SU-DHL-6 (cell line): ENCODE measurements at regions not wholly inside any gene's neighbourhood (a gene's known extent, or its start where the extent isn't known, plus 50 kb on each side); places are given as distances from the start of the nearest gene placed in this dataset.

Experiments used
- H2AFZ ChIP-seq: fragments of 200-600 bp; sonication (generic); 2 replicates; pipeline ENCODE4 v1.6.1; 2014; ENCODE audit warnings: low read depth, mild to moderate bottlenecking, moderate library complexity, mixed read lengths, antibody characterized with exemption, low read length; ENCODE audit not compliant: severe bottlenecking
- H3F3A ChIP-seq: fragments of 200-600 bp; shearing (Covaris generic); 2 replicates; pipeline ENCODE4 v1.6.0; 2016; ENCODE audit warnings: antibody characterized with exemption, mild to moderate bottlenecking; ENCODE audit not compliant: insufficient read depth
- H3K27ac ChIP-seq: fragments of 200-600 bp; sonication (generic); 2 replicates; pipeline ENCODE4 v1.5.1; 2016; ENCODE audit warnings: low read depth, mild to moderate bottlenecking, low read length, moderate library complexity, mixed read lengths
- H3K27me3 ChIP-seq: fragments of 200-600 bp; sonication (generic), shearing (Covaris generic); 2 replicates; pipeline ENCODE4 v1.6.0; 2014; ENCODE audit warnings: mild to moderate bottlenecking, low read length
- H3K36me3 ChIP-seq: fragments of 200-600 bp; sonication (generic); 2 replicates; pipeline ENCODE4 v1.6.1; 2014; ENCODE audit warnings: mild to moderate bottlenecking, low read length, mixed read lengths
- H3K4me2 ChIP-seq: fragments of 300-600, 200-600 bp; shearing (Covaris generic), sonication (generic); 2 replicates; pipeline ENCODE4 v1.6.0; 2014; ENCODE audit warnings: low read length, low read depth, mild to moderate bottlenecking; ENCODE audit not compliant: poor library complexity, severe bottlenecking
- H3K4me3 ChIP-seq: fragments of 200-600 bp; sonication (generic); 2 replicates; pipeline ENCODE4 v1.5.1; 2014; ENCODE audit warnings: antibody characterized with exemption, low read length, mild to moderate bottlenecking, mixed read lengths; ENCODE audit not compliant: insufficient read depth, poor library complexity, severe bottlenecking
- H3K79me2 ChIP-seq: fragments of 200-600 bp; sonication (generic); 2 replicates; pipeline ENCODE4 v1.6.1; 2014; ENCODE audit warnings: mild to moderate bottlenecking, low read length, moderate library complexity; ENCODE audit not compliant: insufficient read depth
- H3K9ac ChIP-seq: fragments of 200-600 bp; sonication (generic); 2 replicates; pipeline ENCODE4 v1.7.0; 2014; ENCODE audit warnings: mild to moderate bottlenecking, low read length
- H3K9me2 ChIP-seq: fragments of 200-600 bp; sonication (generic); replicated peaks from 2 replicates; pipeline ENCODE4 v1.6.1; 2014; ENCODE audit warnings: low read length; ENCODE audit not compliant: insufficient read depth
- H3K9me3 ChIP-seq: fragments of 200-600 bp; sonication (generic); 2 replicates; pipeline ENCODE4 v1.6.1; 2014; ENCODE audit warnings: low read length, mixed read lengths; ENCODE audit not compliant: insufficient read depth
- H4K20me1 ChIP-seq: fragments of 200-600 bp; sonication (generic); 2 replicates; pipeline ENCODE4 v1.6.1; 2014; ENCODE audit warnings: low read depth, mild to moderate bottlenecking, antibody characterized with exemption, low read length, moderate library complexity, mixed read lengths
- EZH2phosphoT487 ChIP-seq: fragments of 200-600 bp; sonication (generic), shearing (Covaris generic); conservative IDR thresholded peaks from 2 replicates; pipeline ENCODE4 v1.6.1; 2018; ENCODE audit warnings: mild to moderate bottlenecking, antibody characterized with exemption, low read length, moderate library complexity, mixed read lengths
- TF ChIP-seq, protein P1 (sequence below): fragments of 200-600 bp; sonication (generic); IDR thresholded peaks from one replicate; pipeline ENCODE4 v1.5.1; 2017; ENCODE audit warnings: antibody characterized with exemption, mild to moderate bottlenecking, low read length, moderate library complexity; ENCODE audit not compliant: insufficient read depth, poor library complexity, severe bottlenecking

- no peaks in the 10 kb centered on the region for H3K36me3 ChIP-seq
- no peak overlapping the region for H3K4me3 ChIP-seq
- no peaks in the 10 kb centered on the region for H3K79me2 ChIP-seq
- TF ChIP-seq, protein P1, sequence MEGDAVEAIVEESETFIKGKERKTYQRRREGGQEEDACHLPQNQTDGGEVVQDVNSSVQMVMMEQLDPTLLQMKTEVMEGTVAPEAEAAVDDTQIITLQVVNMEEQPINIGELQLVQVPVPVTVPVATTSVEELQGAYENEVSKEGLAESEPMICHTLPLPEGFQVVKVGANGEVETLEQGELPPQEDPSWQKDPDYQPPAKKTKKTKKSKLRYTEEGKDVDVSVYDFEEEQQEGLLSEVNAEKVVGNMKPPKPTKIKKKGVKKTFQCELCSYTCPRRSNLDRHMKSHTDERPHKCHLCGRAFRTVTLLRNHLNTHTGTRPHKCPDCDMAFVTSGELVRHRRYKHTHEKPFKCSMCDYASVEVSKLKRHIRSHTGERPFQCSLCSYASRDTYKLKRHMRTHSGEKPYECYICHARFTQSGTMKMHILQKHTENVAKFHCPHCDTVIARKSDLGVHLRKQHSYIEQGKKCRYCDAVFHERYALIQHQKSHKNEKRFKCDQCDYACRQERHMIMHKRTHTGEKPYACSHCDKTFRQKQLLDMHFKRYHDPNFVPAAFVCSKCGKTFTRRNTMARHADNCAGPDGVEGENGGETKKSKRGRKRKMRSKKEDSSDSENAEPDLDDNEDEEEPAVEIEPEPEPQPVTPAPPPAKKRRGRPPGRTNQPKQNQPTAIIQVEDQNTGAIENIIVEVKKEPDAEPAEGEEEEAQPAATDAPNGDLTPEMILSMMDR: no peak
- no peak for TF ChIP-seq EZH2phosphoT487
- H3K4me2 ChIP-seq: no peak overlapping the region
- no peaks in the 10 kb centered on the region for H3K9me2 ChIP-seq
- H2AFZ ChIP-seq: no peak overlapping the region
- no peaks in the 10 kb centered on the region for H3K9me3 ChIP-seq
- H4K20me1 ChIP-seq: no peaks in the 10 kb centered on the region
- H3K27me3 ChIP-seq: no peaks in the 10 kb centered on the region
- no peaks in the 10 kb centered on the region for H3F3A ChIP-seq
- H3K27ac ChIP-seq: no peak overlapping the region
- no peak overlapping the region for H3K9ac ChIP-seq
These were observed 539.6 kb upstream of the DIPK2B start for GRCh38 chrX:45740291-45740690.

DNA sequence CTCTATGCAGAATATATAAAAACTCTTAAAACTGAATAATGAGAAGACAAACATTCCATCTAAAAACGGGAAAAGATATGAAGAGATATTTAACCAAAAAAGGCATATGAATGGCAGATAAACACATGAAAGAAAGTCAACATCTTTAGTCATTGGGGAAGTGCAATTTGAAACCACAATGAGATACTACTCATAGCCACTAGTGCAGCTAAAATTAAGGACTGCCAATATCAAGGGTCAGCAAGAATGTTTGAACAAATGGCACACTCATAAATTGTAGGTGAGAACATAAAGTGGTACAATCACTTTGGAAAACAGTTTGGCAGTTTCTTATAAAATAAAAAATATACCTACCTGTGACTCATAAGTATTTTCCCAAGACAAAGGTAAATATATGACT lies 534.9 kb upstream of the DIPK2B start:
- H3K36me3 ChIP-seq: no peaks in the 10 kb centered on the region
- H3K9me2 ChIP-seq: no peaks in the 10 kb centered on the region
- H2AFZ ChIP-seq: no peak overlapping the region
- no peaks in the 10 kb centered on the region for H3F3A ChIP-seq
- H3K9ac ChIP-seq: no peak overlapping the region
- TF ChIP-seq EZH2phosphoT487: no peak
- TF ChIP-seq, protein P1: no peak
- no peaks in the 10 kb centered on the region for H3K79me2 ChIP-seq
- no peaks in the 10 kb centered on the region for H4K20me1 ChIP-seq
- H3K4me2 ChIP-seq: no peak overlapping the region
- no peaks in the 10 kb centered on the region for H3K9me3 ChIP-seq
- H3K4me3 ChIP-seq: no peak overlapping the region
- no peaks in the 10 kb centered on the region for H3K27me3 ChIP-seq
- no peak overlapping the region for H3K27ac ChIP-seq

DNA sequence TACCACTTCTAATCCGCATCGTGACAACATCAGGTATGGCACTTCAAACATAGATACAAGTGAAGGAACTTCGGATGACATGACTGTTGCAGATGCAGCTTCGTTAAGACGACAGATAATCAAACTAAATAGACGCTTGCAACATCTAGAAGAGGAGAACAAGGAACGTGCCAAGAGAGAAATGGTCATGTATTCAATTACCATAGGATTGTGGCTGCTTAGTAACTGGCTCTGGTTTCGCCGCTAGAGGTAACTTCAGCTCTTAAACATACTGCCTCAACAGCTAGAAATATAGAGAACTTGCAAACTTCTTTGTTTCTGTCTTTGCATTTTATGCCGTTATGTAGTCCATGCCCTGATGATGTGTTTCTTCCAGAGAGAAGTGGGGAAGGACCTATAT lies 530.8 kb upstream of the DIPK2B start:
- no peak overlapping the region for H2AFZ ChIP-seq

More for the DNA sequence above, 530.8 kb upstream of the DIPK2B start:
- H3K9me3 ChIP-seq: no peaks in the 10 kb centered on the region
- no peak overlapping the region for H3K4me2 ChIP-seq
- no peak overlapping the region for H3K27ac ChIP-seq
- no peak overlapping the region for H3K9ac ChIP-seq
- H3K27me3 ChIP-seq: no peaks in the 10 kb centered on the region
- TF ChIP-seq EZH2phosphoT487: no peak
- TF ChIP-seq, protein P1: no peak
- no peak overlapping the region for H3K4me3 ChIP-seq
- no peaks in the 10 kb centered on the region for H3K79me2 ChIP-seq
- H4K20me1 ChIP-seq: no peaks in the 10 kb centered on the region
- H3F3A ChIP-seq: no peaks in the 10 kb centered on the region
- no peaks in the 10 kb centered on the region for H3K36me3 ChIP-seq
- no peaks in the 10 kb centered on the region for H3K9me2 ChIP-seq
